ENCODE measurements at regions not wholly inside any gene's neighbourhood (a gene's known extent, or its start where the extent isn't known, plus 50 kb on each side); places are given as distances from the start of the nearest gene placed in this dataset.

DNA sequence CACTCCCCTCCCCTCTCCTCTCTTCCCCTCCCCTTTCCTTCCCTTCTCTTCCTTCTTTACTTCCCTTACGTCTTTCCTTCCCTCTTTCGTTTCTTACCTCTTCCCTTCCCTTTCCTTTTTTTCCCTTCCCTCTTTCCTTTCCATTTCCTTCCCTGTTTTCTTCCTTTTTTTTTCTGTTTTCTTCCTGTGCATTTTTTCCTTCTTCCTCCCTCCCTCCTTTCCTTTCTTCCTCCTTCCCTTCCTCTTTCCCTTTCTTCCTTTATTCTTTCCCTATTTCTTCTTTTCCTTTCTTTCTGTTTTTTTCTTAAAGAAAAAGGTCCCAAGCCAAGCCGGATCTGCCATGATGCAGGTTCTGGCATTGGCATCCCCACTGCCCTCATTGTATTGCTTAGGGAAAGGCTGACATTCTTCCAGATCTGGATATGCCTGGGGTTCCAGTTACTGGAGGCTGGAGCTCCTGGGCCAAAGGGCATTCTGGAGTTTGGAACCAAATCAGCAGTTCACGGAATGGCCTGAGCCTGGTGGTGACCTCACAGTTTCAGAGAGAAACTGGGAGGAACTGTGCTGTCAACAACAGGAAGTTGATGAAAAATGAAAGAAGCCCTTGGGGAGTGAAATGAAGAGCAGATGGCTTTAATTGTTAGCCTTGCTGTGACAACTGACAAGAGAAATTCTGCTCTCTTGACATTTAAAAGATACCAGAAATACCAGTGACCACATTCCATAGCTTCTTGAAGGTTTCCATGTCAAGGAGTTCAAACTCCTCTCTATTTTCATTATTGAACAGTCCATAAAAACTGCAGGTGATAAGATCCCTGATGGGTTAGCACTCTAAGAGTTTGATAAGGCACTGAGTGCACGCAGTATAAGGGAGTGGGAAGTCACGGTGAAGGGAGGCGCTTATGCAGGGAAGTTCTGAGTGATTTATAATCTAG lies 622.1 kb downstream of the SPRY1 start:
- Histone ChIP-seq H4K20me1 (ENCODE audit: insufficient read depth, low read length) (no peaks in the 10 kb centered on the region), H3K9me3 (ENCODE audit: low read length) (no peaks in the 10 kb centered on the region), H3K4me2 (ENCODE audit: low read length) (peak overlapping the region; percentile 62), H2AFZ (ENCODE audit: low read length) (peak overlapping the region; percentile 87), H3K36me3 (ENCODE audit: insufficient read depth, low read length) (no peaks in the 10 kb centered on the region), H3K9me2 (ENCODE audit: insufficient read depth, low read length) (no peaks in the 10 kb centered on the region), H3K27ac (ENCODE audit: low read depth, low read length, poor library complexity, severe bottlenecking) (peak overlapping the region; percentile 64), H3K4me3 (ENCODE audit: low read depth, low read length, poor library complexity, severe bottlenecking) (peak overlapping the region; percentile 39), H3K79me2 (ENCODE audit: insufficient read depth, low read depth, low read length) (no peaks in the 10 kb centered on the region), H3K4me1 (ENCODE audit: insufficient read depth, low read length, poor library complexity, severe bottlenecking) (peaks cover 21% of the 10 kb centered on the region)
- intact Hi-C loops (cut with micrococcal nuclease; ENCODE audit: unreplicated experiment), result no loop called here
- BruUV-seq (replicated peaks), result no TSS peak
- peak; percentile 87 for DNase-seq (ENCODE audit: low spot score)
- no peak for TF ChIP-seq CTCF (conservative IDR thresholded peaks at IDR 0.05; ENCODE audit: low read length)
- no peak for TF ChIP-seq EZH2phosphoT487 (IDR thresholded peaks at IDR 0.05; ENCODE audit: borderline replicate concordance, low read depth, low read length)
- ChIA-PET CTCF (ENCODE audit: unreplicated experiment) (no interaction called here), POLR2A (interaction anchor here (0.6 to 1.2 kb wide), 2 partner anchors 17 to 369 kb away, joined by 3 read pairs; no protein-coding TSS in a partner anchor)

- CTCF ChIA-PET (ENCODE audit: unreplicated experiment), result no interaction called here
- H3K27ac ChIP-seq (ENCODE audit: low read depth, low read length, poor library complexity, severe bottlenecking), result no peak overlapping the region
- no peak for TF ChIP-seq EZH2phosphoT487 (IDR thresholded peaks at IDR 0.05; ENCODE audit: borderline replicate concordance, low read depth, low read length)
- TF ChIP-seq CTCF (conservative IDR thresholded peaks at IDR 0.05; ENCODE audit: low read length), result no peak
- H3K4me3 ChIP-seq (ENCODE audit: low read depth, low read length, poor library complexity, severe bottlenecking), result no peak overlapping the region
- intact Hi-C loops (cut with micrococcal nuclease; ENCODE audit: unreplicated experiment), result no loop called here
- no peak for DNase-seq (ENCODE audit: low spot score)
- no peaks in the 10 kb centered on the region for H4K20me1 ChIP-seq (ENCODE audit: insufficient read depth, low read length)
- no peaks in the 10 kb centered on the region for H3K9me3 ChIP-seq (ENCODE audit: low read length)
- no peaks in the 10 kb centered on the region for H3K79me2 ChIP-seq (ENCODE audit: insufficient read depth, low read depth, low read length)
- peaks cover 21% of the 10 kb centered on the region for H3K4me1 ChIP-seq (ENCODE audit: insufficient read depth, low read length, poor library complexity, severe bottlenecking)
- H2AFZ ChIP-seq (ENCODE audit: low read length), result peak overlapping the region; percentile 87
- POLR2A ChIA-PET, result interaction anchor here (1.0 to 1.2 kb wide), 2 partner anchors 8 to 16 kb away, joined by 3 read pairs; no protein-coding TSS in a partner anchor
- no peak overlapping the region for H3K4me2 ChIP-seq (ENCODE audit: low read length)
- H3K9me2 ChIP-seq (ENCODE audit: insufficient read depth, low read length), result no peaks in the 10 kb centered on the region
- BruUV-seq (replicated peaks), result no TSS peak
- no peaks in the 10 kb centered on the region for H3K36me3 ChIP-seq (ENCODE audit: insufficient read depth, low read length)
These were observed 623.4 kb downstream of the SPRY1 start for GRCh38 chr4:124019749-124020549.

Data from OCI-LY7 (cell line).